Liver (tissue), 8 donors: ENCODE measurements at regions not wholly inside any gene's neighbourhood (a gene's known extent, or its start where the extent isn't known, plus 50 kb on each side); places are given as distances from the start of the nearest gene placed in this dataset.

Source experiments
- DNase-seq: peaks from one replicate; pipeline ENCODE4 v3.0.0-alpha.2; 2017; ENCODE audit warnings: low spot score
- H3K27ac ChIP-seq, 2 donors: one replicate each; pipeline ENCODE4 v1.7.0; 2013; ENCODE audit warnings: inconsistent platforms in 2 of 2, low read length in 2 of 2, control low read depth in 1 of 2, low read depth in 1 of 2, mild to moderate bottlenecking in 1 of 2
- H3K27me3 ChIP-seq, 4 donors: one replicate each; pipeline versions ENCODE4 v1.6.1 to v1.7.0; 2013; ENCODE audit warnings: low read length in 3 of 4, inconsistent platforms in 1 of 4, mild to moderate bottlenecking in 1 of 4, moderate library complexity in 1 of 4; ENCODE audit not compliant: control insufficient read depth in 4 of 4, insufficient read depth in 4 of 4
- H3K36me3 ChIP-seq, 4 donors: one replicate each; pipeline versions ENCODE4 v1.6.1 to v1.7.0; 2013; ENCODE audit warnings: low read length in 3 of 4, mild to moderate bottlenecking in 3 of 4, low read depth in 1 of 4, moderate library complexity in 1 of 4; ENCODE audit not compliant: control insufficient read depth in 4 of 4, insufficient read depth in 3 of 4
- H3K4me1 ChIP-seq, 4 donors: one replicate each; pipeline versions ENCODE4 v1.6.1 to v1.7.0; 2013; ENCODE audit warnings: low read length in 3 of 4, mild to moderate bottlenecking in 3 of 4, moderate library complexity in 1 of 4; ENCODE audit not compliant: control insufficient read depth in 4 of 4, insufficient read depth in 4 of 4
- H3K4me3 ChIP-seq, 3 donors: one replicate each; pipeline versions ENCODE4 v1.6.1 to v1.7.0; 2013; ENCODE audit warnings: low read length in 3 of 3, control low read depth in 1 of 3, low read depth in 1 of 3, mild to moderate bottlenecking in 1 of 3
- H3K9ac ChIP-seq, 2 donors: one replicate each; pipeline ENCODE4 v1.7.0; 2013; ENCODE audit warnings: low read length in 2 of 2, mild to moderate bottlenecking in 2 of 2, moderate library complexity in 2 of 2, control low read depth in 1 of 2, low read depth in 1 of 2
- H3K9me3 ChIP-seq, 4 donors: one replicate each; pipeline versions ENCODE4 v1.6.1 to v1.7.0; 2013; ENCODE audit warnings: low read length in 3 of 4; ENCODE audit not compliant: control insufficient read depth in 4 of 4
- EGR1 ChIP-seq, 2 donors: IDR thresholded peaks; 2 replicates each; pipeline ENCODE4 v1.6.1; 2016 to 2018; ENCODE audit warnings: antibody characterized with exemption in 2 of 2, low read depth in 2 of 2
- FOXA1 ChIP-seq: IDR thresholded peaks from 2 replicates; pipeline ENCODE4 v1.6.1; 2016; ENCODE audit warnings: antibody characterized with exemption
- FOXA2 ChIP-seq: IDR thresholded peaks from 2 replicates; pipeline ENCODE4 v1.6.1; 2016; ENCODE audit warnings: antibody characterized with exemption
- GABPA ChIP-seq, 2 donors: IDR thresholded peaks in 1 of 2; conservative IDR thresholded peaks in 1 of 2; 2 replicates each; pipeline ENCODE4 v1.6.1; 2016; ENCODE audit warnings: antibody characterized with exemption in 2 of 2, mild to moderate bottlenecking in 1 of 2, moderate library complexity in 1 of 2
- HNF4A ChIP-seq, 2 donors: conservative IDR thresholded peaks; 2 replicates each; pipeline ENCODE4 v1.6.1; 2016; ENCODE audit warnings: antibody characterized with exemption in 2 of 2, mild to moderate bottlenecking in 2 of 2
- HNF4G ChIP-seq: IDR thresholded peaks from 2 replicates; pipeline ENCODE4 v1.6.1; 2016; ENCODE audit warnings: antibody characterized with exemption
- JUND ChIP-seq, 2 donors: IDR thresholded peaks; 2 replicates each; pipeline ENCODE4 v1.6.1; 2016; ENCODE audit warnings: antibody characterized with exemption in 2 of 2
- NR2F2 ChIP-seq: IDR thresholded peaks from 2 replicates; pipeline ENCODE4 v1.6.1; 2016; ENCODE audit warnings: antibody characterized with exemption
- RAD21 ChIP-seq, 2 donors: IDR thresholded peaks; 2 replicates each; pipeline ENCODE4 v1.6.1; 2016; ENCODE audit warnings: antibody characterized with exemption in 2 of 2, mild to moderate bottlenecking in 2 of 2
- RXRA ChIP-seq, 2 donors: IDR thresholded peaks; 2 replicates each; pipeline ENCODE4 v1.6.1; 2017 to 2018; ENCODE audit warnings: antibody characterized with exemption in 2 of 2, mild to moderate bottlenecking in 1 of 2
- SP1 ChIP-seq: IDR thresholded peaks from 2 replicates; pipeline ENCODE4 v1.6.1; 2018; ENCODE audit warnings: antibody characterized with exemption, mild to moderate bottlenecking
- TAF1 ChIP-seq: conservative IDR thresholded peaks from 2 replicates; pipeline ENCODE4 v1.6.1; 2016; ENCODE audit warnings: antibody characterized with exemption, mild to moderate bottlenecking
- YY1 ChIP-seq: IDR thresholded peaks from 2 replicates; pipeline ENCODE4 v1.6.1; 2016; ENCODE audit warnings: antibody characterized with exemption, mild to moderate bottlenecking
- WGBS: extraction: QIAGEN DNeasy Blood & Tissue Kit; methylation state at CpG from one replicate; pipeline ENCODE4 v1.1.7; 2013; 5-methylcytosine and 5-hydroxymethylcytosine counted together
- TF ChIP-seq, protein P1 (sequence below): IDR thresholded peaks from 2 replicates; pipeline ENCODE4 v1.6.1; 2016; ENCODE audit warnings: antibody characterized with exemption
- TF ChIP-seq, protein P2 (sequence below): IDR thresholded peaks from 2 replicates; pipeline ENCODE4 v1.6.1; 2016; ENCODE audit warnings: antibody characterized with exemption
- TF ChIP-seq, protein P3 (sequence below): IDR thresholded peaks from 2 replicates; pipeline ENCODE4 v1.6.1; 2016; ENCODE audit warnings: antibody characterized with exemption
- TF ChIP-seq, protein P4 (sequence below): IDR thresholded peaks from 2 replicates; pipeline ENCODE4 v1.6.1; 2016; ENCODE audit warnings: antibody characterized with exemption, mild to moderate bottlenecking
- TF ChIP-seq, protein P5 (sequence below): fragments of 150-350 bp; IDR thresholded peaks from 2 replicates; pipeline ENCODE4 v1.5.1; 2017; ENCODE audit warnings: improper control_type of control experiment, low read depth, low read length; ENCODE audit not compliant: missing input control
- donor health status: healthy.
- donor health status: healthy.
- donor health status: healthy.
- donor health status: healthy.
- donor health status: healthy.

DNA sequence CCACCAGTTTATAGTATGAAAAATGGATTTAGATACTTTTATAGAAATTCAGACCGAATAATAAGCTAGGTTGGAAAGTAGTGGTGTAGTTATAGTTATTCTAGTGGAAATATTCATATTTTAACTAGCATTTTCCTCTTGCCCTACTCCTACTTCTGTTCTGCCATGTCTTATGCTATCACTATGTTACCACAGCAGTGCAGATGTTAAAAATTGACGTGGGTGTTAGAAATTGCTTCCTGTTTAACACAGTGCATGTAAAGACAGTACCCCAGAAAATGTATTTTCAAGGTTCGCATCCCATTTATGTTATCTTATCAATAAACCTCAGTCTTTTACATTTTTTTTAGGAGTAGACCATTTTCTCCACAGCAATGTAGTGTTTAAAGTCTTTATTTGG, 774.2 kb upstream of the CDH10 start:
- no peak for DNase-seq
- H3K4me1 ChIP-seq = no peaks in the 10 kb centered on the region
- H3K4me3 ChIP-seq = no peak overlapping the region
- TF ChIP-seq EGR1 (IDR thresholded peaks at IDR 0.05; ENCODE audit: low read depth in 2 of 2) (no peak), FOXA2 (no peak), SP1 (no peak), JUND (IDR thresholded peaks at IDR 0.05) (no peak), HNF4A (conservative IDR thresholded peaks at IDR 0.05) (no peak), FOXA1 (no peak), HNF4G (no peak), NR2F2 (no peak), RXRA (IDR thresholded peaks at IDR 0.05) (no peak)
- TF ChIP-seq, protein P1, sequence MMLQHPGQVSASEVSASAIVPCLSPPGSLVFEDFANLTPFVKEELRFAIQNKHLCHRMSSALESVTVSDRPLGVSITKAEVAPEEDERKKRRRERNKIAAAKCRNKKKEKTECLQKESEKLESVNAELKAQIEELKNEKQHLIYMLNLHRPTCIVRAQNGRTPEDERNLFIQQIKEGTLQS = no peak
- TF ChIP-seq, protein P2, sequence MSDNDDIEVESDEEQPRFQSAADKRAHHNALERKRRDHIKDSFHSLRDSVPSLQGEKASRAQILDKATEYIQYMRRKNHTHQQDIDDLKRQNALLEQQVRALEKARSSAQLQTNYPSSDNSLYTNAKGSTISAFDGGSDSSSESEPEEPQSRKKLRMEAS = no peak
- TF ChIP-seq, protein P3, sequence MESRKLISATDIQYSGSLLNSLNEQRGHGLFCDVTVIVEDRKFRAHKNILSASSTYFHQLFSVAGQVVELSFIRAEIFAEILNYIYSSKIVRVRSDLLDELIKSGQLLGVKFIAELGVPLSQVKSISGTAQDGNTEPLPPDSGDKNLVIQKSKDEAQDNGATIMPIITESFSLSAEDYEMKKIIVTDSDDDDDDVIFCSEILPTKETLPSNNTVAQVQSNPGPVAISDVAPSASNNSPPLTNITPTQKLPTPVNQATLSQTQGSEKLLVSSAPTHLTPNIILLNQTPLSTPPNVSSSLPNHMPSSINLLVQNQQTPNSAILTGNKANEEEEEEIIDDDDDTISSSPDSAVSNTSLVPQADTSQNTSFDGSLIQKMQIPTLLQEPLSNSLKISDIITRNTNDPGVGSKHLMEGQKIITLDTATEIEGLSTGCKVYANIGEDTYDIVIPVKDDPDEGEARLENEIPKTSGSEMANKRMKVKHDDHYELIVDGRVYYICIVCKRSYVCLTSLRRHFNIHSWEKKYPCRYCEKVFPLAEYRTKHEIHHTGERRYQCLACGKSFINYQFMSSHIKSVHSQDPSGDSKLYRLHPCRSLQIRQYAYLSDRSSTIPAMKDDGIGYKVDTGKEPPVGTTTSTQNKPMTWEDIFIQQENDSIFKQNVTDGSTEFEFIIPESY = no peak
- H3K27me3 ChIP-seq = no peaks in the 10 kb centered on the region
- H3K36me3 ChIP-seq = no peaks in the 10 kb centered on the region
- H3K9me3 ChIP-seq = peaks cover 0 to 1% (median 0%) of the 10 kb centered on the region in 4 donors
- no peak overlapping the region for H3K27ac ChIP-seq
- H3K9ac ChIP-seq = no peak overlapping the region
- 57% methylated on average over 3 of the region's 3 CpGs for WGBS

DNA sequence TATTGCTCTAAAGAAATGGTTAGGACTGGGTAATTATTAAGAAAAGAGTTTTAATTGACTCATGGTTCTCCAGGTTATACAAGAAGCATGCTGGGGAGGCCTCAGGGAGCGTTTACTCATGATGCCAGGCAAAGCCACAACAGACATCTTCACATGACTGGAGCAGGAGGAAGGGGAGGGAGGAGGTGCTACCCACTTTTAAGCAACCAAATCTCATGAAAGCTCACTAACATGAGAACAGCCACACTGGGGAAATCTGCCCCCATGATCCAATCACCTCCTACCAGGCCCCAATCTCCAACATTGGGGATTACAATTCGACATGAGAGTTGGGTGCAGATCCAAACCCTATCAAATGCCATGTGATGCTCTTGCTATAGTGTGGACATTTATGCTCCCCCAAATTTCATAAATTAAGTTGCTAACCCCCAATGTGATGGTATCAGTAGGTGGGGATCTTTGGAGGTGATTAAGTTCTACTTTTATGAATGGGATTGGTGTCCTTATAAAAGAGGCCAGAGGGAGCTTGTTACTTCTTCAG, 773.6 kb upstream of the CDH10 start:
- Histone ChIP-seq H3K4me1 (no peaks in the 10 kb centered on the region), H3K36me3 (no peaks in the 10 kb centered on the region), H3K9ac (no peak overlapping the region), H3K27me3 (no peaks in the 10 kb centered on the region), H3K27ac (no peak overlapping the region), H3K9me3 (peaks cover 0 to 1% (median 0%) of the 10 kb centered on the region in 4 donors), H3K4me3 (no peak overlapping the region)
- no peak for TF ChIP-seq RAD21 (IDR thresholded peaks at IDR 0.05)
- no peak for TF ChIP-seq SP1
- no peak for TF ChIP-seq FOXA1
- no peak for TF ChIP-seq HNF4G
- no peak for TF ChIP-seq JUND (IDR thresholded peaks at IDR 0.05)
- no peak for TF ChIP-seq GABPA (IDR thresholded peaks at IDR 0.05 in 1 of 2, conservative IDR thresholded peaks at IDR 0.05 in 1 of 2)
- TF ChIP-seq HNF4A (conservative IDR thresholded peaks at IDR 0.05) = no peak
- TF ChIP-seq EGR1 (IDR thresholded peaks at IDR 0.05; ENCODE audit: low read depth in 2 of 2) = no peak
- TF ChIP-seq RXRA (IDR thresholded peaks at IDR 0.05) = no peak
- TF ChIP-seq, protein P4, sequence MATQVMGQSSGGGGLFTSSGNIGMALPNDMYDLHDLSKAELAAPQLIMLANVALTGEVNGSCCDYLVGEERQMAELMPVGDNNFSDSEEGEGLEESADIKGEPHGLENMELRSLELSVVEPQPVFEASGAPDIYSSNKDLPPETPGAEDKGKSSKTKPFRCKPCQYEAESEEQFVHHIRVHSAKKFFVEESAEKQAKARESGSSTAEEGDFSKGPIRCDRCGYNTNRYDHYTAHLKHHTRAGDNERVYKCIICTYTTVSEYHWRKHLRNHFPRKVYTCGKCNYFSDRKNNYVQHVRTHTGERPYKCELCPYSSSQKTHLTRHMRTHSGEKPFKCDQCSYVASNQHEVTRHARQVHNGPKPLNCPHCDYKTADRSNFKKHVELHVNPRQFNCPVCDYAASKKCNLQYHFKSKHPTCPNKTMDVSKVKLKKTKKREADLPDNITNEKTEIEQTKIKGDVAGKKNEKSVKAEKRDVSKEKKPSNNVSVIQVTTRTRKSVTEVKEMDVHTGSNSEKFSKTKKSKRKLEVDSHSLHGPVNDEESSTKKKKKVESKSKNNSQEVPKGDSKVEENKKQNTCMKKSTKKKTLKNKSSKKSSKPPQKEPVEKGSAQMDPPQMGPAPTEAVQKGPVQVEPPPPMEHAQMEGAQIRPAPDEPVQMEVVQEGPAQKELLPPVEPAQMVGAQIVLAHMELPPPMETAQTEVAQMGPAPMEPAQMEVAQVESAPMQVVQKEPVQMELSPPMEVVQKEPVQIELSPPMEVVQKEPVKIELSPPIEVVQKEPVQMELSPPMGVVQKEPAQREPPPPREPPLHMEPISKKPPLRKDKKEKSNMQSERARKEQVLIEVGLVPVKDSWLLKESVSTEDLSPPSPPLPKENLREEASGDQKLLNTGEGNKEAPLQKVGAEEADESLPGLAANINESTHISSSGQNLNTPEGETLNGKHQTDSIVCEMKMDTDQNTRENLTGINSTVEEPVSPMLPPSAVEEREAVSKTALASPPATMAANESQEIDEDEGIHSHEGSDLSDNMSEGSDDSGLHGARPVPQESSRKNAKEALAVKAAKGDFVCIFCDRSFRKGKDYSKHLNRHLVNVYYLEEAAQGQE = no peak
- TF ChIP-seq, protein P3 = no peak
- TF ChIP-seq, protein P2 = no peak
- TF ChIP-seq, protein P1 = no peak
- TF ChIP-seq YY1 = no peak
- no peak for TF ChIP-seq NR2F2
- no peak for TF ChIP-seq FOXA2
- TF ChIP-seq, protein P5, sequence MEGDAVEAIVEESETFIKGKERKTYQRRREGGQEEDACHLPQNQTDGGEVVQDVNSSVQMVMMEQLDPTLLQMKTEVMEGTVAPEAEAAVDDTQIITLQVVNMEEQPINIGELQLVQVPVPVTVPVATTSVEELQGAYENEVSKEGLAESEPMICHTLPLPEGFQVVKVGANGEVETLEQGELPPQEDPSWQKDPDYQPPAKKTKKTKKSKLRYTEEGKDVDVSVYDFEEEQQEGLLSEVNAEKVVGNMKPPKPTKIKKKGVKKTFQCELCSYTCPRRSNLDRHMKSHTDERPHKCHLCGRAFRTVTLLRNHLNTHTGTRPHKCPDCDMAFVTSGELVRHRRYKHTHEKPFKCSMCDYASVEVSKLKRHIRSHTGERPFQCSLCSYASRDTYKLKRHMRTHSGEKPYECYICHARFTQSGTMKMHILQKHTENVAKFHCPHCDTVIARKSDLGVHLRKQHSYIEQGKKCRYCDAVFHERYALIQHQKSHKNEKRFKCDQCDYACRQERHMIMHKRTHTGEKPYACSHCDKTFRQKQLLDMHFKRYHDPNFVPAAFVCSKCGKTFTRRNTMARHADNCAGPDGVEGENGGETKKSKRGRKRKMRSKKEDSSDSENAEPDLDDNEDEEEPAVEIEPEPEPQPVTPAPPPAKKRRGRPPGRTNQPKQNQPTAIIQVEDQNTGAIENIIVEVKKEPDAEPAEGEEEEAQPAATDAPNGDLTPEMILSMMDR = no peak
- no peak for TF ChIP-seq TAF1
- DNase-seq = no peak
- WGBS = 61% methylated on average over 2 of the region's 2 CpGs
